ENCODE measurements at regions not wholly inside any gene's neighbourhood (a gene's known extent, or its start where the extent isn't known, plus 50 kb on each side); places are given as distances from the start of the nearest gene placed in this dataset.

GRCh38 chr6:155548576-155548975 lies 92.9 kb upstream of the NOX3 start:
- TF ChIP-seq CTCF (IDR thresholded peaks at IDR 0.05), result no peak
- TF ChIP-seq POLR2AphosphoS5 (IDR thresholded peaks at IDR 0.05), result no peak
- TF ChIP-seq EP300 (IDR thresholded peaks at IDR 0.05), result no peak

Measured in esophagus muscularis mucosa (tissue), 4 donors.